Stimulated activated CD8-positive, alpha-beta memory T cell treated with anti-CD3 and anti-CD28 coated beads, Interleukin-7, amount 100 ng/mL, for 24 hours (primary cell): ENCODE measurements at regions not wholly inside any gene's neighbourhood (a gene's known extent, or its start where the extent isn't known, plus 50 kb on each side); places are given as distances from the start of the nearest gene placed in this dataset.
"Not testable (repeated sequence)": the region's sequence is repeated elsewhere in the genome, so short reads cannot be mapped to it uniquely, and the experiment has no call there.

ENCODE experiments used
- DNase-seq: peaks from one replicate; pipeline ENCODE4 v3.0.0-alpha.2; 2020; ENCODE audit warnings: low read depth

DNA sequence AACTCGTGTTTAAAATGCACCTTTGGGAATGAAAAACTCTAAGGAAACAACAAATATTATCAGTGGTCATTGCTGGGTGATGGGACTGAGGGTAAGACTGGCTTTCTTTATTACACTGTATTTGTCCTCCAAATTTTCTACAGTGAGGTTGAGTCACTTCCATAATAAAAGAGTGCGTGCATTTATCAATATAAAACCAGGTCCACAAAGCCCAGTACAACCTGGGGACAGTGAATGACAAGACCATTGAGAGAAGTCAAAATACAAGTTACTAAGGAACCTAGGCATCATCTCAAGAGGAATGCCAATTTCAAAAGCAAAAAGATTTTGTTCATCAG lies 76.4 kb downstream of the MAGED4 start:
- DNase-seq = no peak

DNA sequence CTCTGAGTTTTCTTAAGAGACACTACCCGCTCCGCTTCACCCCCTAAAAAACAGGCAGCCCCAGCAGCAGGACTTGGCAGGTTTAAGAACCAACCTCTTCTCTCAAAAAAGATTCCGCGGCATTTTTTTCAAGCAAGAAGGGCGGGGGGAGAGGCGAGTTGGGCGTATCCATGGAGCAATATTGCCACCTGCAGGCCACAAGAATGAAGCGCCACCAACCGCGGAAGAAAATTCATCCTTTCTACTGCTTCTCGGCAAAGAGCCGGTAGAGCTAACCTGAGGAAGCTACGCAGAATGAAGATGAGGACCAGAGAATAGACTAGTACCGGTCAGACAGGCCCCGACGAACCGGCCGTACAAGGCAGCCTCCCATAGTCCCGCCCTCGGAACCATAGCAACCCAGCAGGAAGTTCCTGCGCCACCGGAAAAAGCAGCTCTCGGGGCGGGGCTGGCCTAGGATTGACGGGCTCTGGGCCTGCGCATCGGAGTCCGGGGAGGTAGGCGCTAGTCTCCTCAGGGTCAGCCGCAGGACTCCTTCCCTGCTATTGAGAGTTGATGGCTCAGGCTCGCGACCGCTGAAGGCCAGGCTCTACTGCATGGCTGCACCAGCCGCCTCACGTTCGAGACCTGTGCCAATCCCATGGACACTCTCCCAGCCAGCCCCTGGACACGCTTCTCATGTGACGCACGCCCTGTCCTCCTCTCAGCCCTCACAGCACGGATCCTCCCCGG lies 76.9 kb downstream of the MAGED4 start:
- peak; percentile 68 for DNase-seq

DNA sequence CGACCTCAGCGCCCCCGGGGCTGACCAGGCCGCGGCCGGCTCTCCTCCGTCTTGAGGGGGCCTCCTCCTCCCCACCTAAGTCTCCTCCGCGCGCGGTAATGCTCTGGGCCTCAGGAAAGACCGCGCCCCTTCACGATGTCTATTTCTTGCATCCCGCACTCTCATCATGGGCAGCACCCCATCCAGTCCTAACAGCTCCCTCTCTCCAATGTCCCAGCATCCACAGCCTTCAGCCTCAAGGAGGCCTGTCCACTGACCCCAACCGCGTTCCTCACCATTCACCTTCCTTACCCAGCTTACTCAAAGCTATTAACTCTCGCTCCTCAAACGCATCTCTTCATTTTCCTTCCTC lies 77.5 kb downstream of the MAGED4 start:
- no peak for DNase-seq

DNA sequence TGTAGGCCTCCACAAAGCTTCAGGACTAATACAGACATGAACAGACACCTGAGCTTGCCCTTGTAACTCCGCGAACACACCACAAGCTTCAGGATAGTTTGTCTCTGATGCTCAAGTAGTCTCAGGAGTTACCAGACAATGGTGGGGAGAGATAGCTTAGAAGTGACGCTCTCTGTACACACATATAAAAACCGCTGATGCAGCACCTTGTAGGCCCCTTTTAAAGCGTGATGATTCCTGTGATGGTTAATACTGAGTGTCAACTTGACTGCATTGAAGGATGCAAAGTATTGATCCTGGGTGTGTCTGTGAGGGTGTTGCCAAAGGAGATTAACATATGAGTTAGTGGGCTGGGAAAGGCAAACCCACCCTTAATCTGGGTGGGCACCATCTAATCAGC lies 78.7 kb downstream of the MAGED4 start:
- no peak for DNase-seq

DNA sequence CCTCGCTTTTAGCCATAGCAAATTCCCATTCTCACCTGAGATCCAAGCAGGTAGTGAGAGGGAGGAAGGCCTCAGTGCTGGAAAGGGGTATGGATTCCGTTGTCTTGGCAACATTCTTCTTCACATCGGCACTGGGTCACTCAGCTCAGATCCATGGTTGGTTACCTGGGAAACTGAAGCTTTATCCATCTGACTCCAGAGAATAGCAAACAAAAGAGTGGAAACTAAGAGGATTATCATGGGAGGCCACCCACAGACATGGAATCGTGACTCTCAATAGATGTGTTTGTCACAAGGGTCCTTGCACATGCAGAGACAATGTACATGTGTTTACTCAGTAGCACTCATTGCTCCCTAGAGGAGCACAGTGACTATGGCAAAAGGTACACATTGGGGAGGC lies 81.0 kb downstream of the MAGED4 start:
- no peak for DNase-seq

DNA sequence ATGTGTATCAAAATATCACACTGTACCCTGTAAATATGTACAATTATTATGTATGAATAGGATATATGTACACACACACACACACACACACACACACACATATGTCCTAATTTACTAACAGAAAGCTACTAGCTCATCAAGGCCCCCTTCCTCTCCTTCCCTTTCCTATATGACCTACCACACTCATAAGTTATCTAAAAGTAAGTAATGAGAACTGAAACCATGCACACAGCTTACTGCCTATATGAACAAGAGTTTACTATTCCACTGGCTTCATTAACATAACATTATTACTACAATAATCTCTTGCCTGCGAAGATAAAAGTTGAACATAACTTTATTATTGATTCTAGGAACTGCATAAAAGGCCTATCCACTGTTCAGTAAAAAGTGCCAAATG lies 83.8 kb downstream of the MAGED4 start:
- DNase-seq = not testable (repeated sequence)

DNA sequence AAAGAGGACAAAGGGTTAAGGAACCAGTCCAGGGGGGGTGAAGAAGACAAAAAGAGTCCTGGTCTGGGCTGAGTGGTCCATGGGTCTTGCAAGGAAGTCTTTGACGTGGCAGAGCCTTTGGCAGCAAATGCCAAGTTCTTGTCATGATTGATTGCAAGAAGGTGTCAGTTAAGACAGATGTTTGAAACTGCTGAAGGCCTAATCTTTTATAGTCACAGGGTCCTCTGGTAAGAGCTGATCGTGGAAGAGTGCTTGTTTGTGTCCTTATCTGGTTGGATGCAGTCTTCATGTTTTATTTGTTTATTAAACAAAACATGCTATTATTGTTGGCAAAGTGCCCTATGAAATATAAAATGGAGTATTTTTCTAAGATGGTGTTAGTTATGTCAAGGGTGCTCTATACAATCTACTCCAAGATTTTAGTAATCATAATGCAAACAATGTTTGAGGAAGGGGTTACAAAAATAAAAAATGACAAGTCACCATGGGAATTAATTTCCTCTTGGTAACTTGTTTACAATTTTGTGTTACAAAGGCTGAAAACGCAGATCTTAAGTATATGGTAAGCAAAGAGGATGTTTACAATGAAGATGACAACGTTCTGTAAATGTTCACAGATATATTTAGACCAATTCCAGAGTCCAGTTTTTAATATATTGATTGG lies 85.9 kb downstream of the MAGED4 start:
- no peak for DNase-seq

DNA sequence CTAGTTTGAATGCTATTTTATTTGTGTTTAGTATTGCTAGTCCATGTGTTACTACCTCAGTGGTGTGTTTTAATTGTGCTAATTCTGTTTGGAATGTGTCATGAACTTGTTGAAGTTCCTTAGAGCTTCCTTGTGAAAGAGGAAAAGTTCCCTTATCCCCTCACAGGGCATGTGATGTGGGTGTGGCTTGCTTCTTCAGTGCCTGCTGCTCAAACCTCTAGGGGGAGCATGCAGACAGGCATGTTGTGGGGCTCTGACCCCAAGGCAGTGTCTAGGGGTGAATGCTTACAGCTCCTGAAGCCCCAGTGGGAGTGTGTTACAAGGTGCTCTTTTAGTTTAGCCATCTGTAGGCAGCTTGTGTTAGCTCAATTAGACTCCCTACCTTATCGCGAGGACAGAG lies 86.5 kb downstream of the MAGED4 start:
- no peak for DNase-seq

DNA sequence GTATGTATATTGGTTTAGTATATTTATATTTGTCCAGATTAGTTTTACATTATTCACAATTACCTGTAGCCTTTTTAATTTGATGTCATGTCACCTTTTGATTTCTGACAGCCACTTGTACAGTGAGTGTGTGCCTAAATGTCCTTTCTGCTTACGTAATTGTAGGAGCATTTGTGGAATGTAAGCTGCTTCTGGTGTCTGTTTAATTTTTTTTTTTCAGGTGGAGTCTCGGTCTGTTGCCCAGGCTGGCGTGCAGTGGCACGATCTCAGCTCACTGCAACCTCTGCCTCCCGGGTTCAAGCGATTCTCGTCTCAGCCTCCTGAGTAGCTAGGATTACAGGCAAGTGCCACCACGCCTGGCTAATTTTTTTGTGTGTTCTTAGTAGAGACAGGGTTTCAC lies 91.2 kb upstream of the XAGE2 start:
- no peak for DNase-seq

DNA sequence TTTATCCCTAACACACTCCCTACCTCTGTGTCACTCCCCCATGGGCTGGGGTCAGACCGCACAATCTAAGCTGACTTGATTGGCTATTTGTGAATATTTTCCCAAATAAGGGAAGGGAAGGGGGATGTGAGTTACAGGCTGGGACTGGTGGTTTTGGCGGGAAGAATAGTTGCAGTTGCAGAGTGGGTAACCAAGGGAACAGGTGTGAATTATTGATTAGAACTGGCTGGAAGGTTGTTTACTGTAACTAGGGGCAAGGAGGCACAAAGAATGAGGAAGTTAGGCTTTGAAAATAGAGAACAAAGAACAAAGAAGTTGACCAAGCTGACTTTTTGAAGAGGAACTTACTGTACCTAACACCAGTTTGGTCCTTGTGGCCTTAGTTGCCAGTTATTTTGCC lies 88.0 kb upstream of the XAGE2 start:
- DNase-seq = no peak

DNA sequence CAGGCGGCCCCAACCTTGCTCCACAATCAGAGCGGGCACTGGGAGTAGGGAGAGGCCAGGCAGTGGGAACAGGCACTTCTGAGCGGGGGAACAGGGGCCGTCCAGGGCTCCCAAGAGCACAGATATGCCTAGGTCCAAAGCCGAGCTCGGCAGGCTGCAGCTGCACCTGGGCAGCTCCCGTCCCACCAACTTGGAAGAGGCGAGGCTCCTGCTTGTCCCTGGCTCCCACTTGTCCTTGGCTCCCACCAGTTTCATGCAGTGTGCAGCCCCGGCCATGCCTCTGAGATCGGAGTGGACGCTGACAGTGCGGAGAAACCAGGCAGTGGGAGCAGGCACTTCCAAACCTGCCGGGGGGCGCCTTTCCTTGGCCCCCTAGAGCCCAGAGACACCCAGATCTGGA lies 84.0 kb upstream of the XAGE2 start:
- DNase-seq = no peak

DNA sequence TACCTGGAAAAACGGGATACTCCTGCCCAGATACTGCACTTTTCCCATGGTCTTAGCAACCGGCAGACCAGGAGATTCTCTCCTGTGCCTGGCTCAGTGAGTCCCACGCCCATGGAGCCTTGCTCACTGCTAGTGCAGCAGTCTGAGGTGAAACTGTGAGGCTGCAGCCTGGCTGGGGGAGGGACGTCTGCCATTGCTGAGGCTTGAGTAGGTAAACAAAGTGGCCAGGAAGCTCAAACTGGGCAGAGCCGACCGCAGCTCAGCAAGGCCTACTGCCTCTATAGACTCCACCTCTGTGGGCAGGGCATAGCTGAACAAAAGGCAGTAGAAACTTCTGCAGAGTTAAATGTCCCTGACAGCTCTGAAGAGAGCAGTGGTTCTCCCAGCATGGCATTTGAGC lies 69.9 kb upstream of the XAGE2 start:
- DNase-seq = not testable (repeated sequence)

DNA sequence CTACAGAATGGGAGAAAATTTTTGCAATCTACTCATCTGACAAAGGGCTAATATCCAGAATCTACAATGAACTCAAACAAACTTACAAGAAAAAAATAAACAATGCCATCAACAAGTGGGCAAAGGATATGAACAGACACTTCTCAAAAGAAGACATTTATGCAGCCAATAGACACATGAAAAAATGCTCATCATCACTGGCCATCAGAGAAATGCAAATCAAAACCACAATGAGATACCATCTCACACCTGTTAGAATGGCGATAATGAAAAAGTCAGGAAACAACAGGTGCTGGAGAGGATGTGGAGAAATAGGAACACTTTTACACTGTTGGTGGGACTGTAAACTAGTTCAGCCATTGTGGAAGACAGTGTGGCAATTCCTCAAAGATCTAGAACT lies 60.3 kb upstream of the XAGE2 start:
- DNase-seq = not testable (repeated sequence)
